ENCODE measurements at regions not wholly inside any gene's neighbourhood (a gene's known extent, or its start where the extent isn't known, plus 50 kb on each side); places are given as distances from the start of the nearest gene placed in this dataset.

DNA sequence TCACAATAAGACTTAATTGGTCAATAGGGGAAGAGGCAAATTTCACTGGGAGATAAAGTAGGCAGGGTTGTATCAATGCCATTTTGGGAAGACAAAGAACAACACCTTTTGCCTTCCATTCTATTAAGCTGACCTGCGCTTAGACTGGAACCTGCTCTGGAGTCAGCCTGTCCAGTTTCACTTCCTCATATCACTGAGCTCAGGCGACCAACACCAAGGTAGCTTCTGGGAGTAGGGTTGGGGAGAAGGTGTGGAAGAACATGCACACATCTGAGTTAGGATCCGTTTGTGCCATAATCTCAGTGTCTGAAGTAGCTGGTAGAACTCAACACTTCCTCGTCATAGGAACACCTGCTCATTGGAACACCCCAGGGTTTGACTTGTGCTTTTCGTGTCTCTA is 527.4 kb upstream of the IGFBP3 start:
- TF ChIP-seq TAF1 (IDR thresholded peaks at IDR 0.05; ENCODE audit: borderline replicate concordance, insufficient read depth, low read length) (no peak), POLR2AphosphoS5 (IDR thresholded peaks at IDR 0.05; ENCODE audit: low read depth, low read length) (no peak), SIN3A (IDR thresholded peaks at IDR 0.05; ENCODE audit: borderline replicate concordance, insufficient read depth, low read length) (no peak), FOXP2 (optimal IDR thresholded peaks at IDR 0.05; ENCODE audit: borderline replicate concordance, extremely low read depth, extremely low read length, insufficient read depth) (no peak)
- TF ChIP-seq, protein P1, sequence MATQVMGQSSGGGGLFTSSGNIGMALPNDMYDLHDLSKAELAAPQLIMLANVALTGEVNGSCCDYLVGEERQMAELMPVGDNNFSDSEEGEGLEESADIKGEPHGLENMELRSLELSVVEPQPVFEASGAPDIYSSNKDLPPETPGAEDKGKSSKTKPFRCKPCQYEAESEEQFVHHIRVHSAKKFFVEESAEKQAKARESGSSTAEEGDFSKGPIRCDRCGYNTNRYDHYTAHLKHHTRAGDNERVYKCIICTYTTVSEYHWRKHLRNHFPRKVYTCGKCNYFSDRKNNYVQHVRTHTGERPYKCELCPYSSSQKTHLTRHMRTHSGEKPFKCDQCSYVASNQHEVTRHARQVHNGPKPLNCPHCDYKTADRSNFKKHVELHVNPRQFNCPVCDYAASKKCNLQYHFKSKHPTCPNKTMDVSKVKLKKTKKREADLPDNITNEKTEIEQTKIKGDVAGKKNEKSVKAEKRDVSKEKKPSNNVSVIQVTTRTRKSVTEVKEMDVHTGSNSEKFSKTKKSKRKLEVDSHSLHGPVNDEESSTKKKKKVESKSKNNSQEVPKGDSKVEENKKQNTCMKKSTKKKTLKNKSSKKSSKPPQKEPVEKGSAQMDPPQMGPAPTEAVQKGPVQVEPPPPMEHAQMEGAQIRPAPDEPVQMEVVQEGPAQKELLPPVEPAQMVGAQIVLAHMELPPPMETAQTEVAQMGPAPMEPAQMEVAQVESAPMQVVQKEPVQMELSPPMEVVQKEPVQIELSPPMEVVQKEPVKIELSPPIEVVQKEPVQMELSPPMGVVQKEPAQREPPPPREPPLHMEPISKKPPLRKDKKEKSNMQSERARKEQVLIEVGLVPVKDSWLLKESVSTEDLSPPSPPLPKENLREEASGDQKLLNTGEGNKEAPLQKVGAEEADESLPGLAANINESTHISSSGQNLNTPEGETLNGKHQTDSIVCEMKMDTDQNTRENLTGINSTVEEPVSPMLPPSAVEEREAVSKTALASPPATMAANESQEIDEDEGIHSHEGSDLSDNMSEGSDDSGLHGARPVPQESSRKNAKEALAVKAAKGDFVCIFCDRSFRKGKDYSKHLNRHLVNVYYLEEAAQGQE (IDR thresholded peaks at IDR 0.05; ENCODE audit: insufficient read depth in 1 of 2, low read depth in 2 of 2, low read length in 2 of 2) = no peak
